22Rv1 (cell line): ENCODE measurements at regions not wholly inside any gene's neighbourhood (a gene's known extent, or its start where the extent isn't known, plus 50 kb on each side); places are given as distances from the start of the nearest gene placed in this dataset.

Experiments used
- H3K27ac ChIP-seq: fragments of 450-650 bp; 2 replicates; pipeline ENCODE4 v1.5.1; 2017
- CTCF ChIP-seq: fragments of 450-650 bp; IDR thresholded peaks from 2 replicates; pipeline ENCODE4 v1.5.1; 2017; ENCODE audit warnings: mild to moderate bottlenecking
- ZFX ChIP-seq: fragments of 450-650 bp; IDR thresholded peaks from 2 replicates; pipeline ENCODE4 v1.6.1; 2017; ENCODE audit warnings: antibody characterized with exemption, borderline replicate concordance

- H3K27ac ChIP-seq = no peak overlapping the region
- TF ChIP-seq CTCF (no peak), ZFX (no peak)
Measured at GRCh38 chr11:62048100-62048499, 75.7 kb upstream of the INCENP start.

- no peak for TF ChIP-seq CTCF
- no peak for TF ChIP-seq ZFX
- no peak overlapping the region for H3K27ac ChIP-seq
Measured at GRCh38 chr11:62046568-62047100, 77.2 kb upstream of the INCENP start.

GRCh38 chr11:62044639-62045121 is 77.2 kb upstream of the FTH1 start:
- no peak for TF ChIP-seq ZFX
- no peak overlapping the region for H3K27ac ChIP-seq

GRCh38 chr11:62035293-62035692 is 67.9 kb upstream of the FTH1 start:
- no peak overlapping the region for H3K27ac ChIP-seq
- TF ChIP-seq CTCF = no peak
- TF ChIP-seq ZFX = no peak

- TF ChIP-seq CTCF (no peak), ZFX (no peak)
- no peak overlapping the region for H3K27ac ChIP-seq
Measured at GRCh38 chr11:62034036-62034338, 66.6 kb upstream of the FTH1 start.

- TF ChIP-seq CTCF = no peak
- TF ChIP-seq ZFX = no peak
- H3K27ac ChIP-seq = no peak overlapping the region
Measured at GRCh38 chr11:62033191-62034035, 66.0 kb upstream of the FTH1 start.

GRCh38 chr11:62030071-62030684 is 62.7 kb upstream of the FTH1 start:
- TF ChIP-seq CTCF (no peak), ZFX (no peak)

More at GRCh38 chr11:62030071-62030684, 62.7 kb upstream of the FTH1 start:
- no peak overlapping the region for H3K27ac ChIP-seq
